Stimulated activated naive CD8-positive, alpha-beta T cell treated with anti-CD3 and anti-CD28 coated beads, Interleukin-15, Interleukin-2, amounts not matched to agents 100 ng/mL and 50 ng/mL, for 24 hours (primary cell): ENCODE measurements at regions not wholly inside any gene's neighbourhood (a gene's known extent, or its start where the extent isn't known, plus 50 kb on each side); places are given as distances from the start of the nearest gene placed in this dataset.
"Not testable (repeated sequence)": the region's sequence is repeated elsewhere in the genome, so short reads cannot be mapped to it uniquely, and the experiment has no call there.

Source experiments
- H3K27ac Mint-ChIP-seq: one replicate; pipeline ENCODE4 v1.8.0; 2021; ENCODE audit warnings: mild to moderate bottlenecking, mixed read lengths
- H3K27me3 Mint-ChIP-seq: one replicate; pipeline ENCODE4 v1.8.0; 2021; ENCODE audit warnings: mixed read lengths
- H3K36me3 Mint-ChIP-seq: one replicate; pipeline ENCODE4 v1.8.0; 2021; ENCODE audit warnings: low read depth, mixed read lengths
- H3K4me1 Mint-ChIP-seq: one replicate; pipeline ENCODE4 v1.8.0; 2021; ENCODE audit warnings: low read depth, mixed read lengths
- H3K4me3 Mint-ChIP-seq: one replicate; pipeline ENCODE4 v1.8.0; 2021; ENCODE audit warnings: mild to moderate bottlenecking, mixed read lengths
- H3K9me3 Mint-ChIP-seq: one replicate; pipeline ENCODE4 v1.8.0; 2021; ENCODE audit warnings: mixed read lengths

DNA sequence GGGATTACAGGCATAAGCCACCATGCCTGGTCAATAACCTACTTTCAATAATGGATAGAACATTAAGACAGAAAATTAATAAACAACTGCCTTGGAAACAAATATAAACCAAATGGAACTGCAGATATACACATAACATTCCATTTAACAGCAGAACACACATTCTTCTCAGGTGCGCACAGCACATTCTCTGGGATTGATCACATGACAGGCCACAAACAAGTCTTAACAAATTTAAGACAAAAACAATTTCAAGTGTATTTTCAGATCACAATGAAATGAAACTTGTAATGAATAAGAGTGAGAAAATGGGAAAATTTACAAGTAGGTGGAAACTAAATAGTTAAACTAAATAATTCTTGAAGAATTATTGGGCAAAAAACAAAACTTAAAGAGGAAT lies 167.9 kb downstream of the TBX18 start:
- Mint-ChIP-seq H3K27ac (no peak overlapping the region), H3K9me3 (peaks cover 4% of the 10 kb centered on the region), H3K4me3 (no peak overlapping the region), H3K36me3 (no peaks in the 10 kb centered on the region), H3K27me3 (no peaks in the 10 kb centered on the region), H3K4me1 (no peaks in the 10 kb centered on the region)

DNA sequence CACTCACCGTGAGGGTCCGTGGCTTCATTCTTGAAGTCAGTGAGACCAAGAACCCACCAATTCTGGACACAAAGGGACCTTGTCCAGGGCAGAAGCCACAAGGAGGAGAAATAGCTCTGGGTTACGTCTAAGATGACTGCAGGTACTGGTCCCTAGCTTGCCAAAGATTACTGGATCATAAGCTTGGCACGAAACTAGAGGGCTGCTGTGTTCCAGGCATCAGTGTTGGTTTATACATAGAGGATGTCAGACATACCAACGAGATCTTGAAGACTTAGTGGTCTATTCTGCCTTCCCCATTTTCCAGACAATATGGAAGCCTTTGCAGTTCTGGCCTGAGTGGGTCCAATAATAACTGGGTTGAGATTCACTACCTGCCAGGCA lies 175.7 kb downstream of the TBX18 start:
- Mint-ChIP-seq H3K9me3 (no peaks in the 10 kb centered on the region), H3K36me3 (no peaks in the 10 kb centered on the region), H3K27ac (no peak overlapping the region), H3K4me3 (peak overlapping the region; percentile 60), H3K27me3 (no peaks in the 10 kb centered on the region), H3K4me1 (peaks cover 5% of the 10 kb centered on the region)

DNA sequence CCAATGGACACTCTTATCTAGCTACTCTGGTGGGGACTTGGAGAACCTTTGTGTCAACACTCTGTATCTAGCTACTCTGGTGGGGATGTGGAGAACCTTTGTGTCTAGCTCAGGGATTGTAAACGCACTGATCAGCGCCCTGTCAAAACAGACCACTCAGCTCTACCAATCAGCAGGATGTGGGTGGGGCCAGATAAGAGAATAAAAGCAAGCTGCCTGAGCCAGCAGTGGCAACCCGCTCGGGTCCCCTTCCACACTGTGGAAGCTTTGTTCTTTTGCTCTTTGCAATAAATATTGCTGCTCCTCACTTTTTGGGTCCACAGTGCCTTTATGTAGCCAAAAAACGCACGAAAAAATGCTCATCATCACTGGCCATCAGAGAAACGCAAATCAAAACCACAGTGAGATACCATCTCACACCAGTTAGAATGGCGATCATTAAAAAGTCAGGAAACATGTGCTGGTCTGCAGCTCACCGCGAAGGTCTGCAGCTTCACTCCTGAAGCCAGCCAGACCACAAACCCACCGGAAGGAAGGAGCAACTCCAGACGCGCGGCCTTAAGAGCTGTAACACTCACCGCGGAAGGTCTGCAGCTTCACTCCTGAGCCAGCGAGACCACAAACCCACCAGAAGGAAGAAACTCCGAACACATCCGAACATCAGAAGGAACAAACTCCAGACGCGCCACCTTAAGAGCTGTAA lies 176.3 kb downstream of the TBX18 start:
- H3K9me3 Mint-ChIP-seq, H3K4me1 Mint-ChIP-seq, H3K27ac Mint-ChIP-seq, H3K36me3 Mint-ChIP-seq, H3K27me3 Mint-ChIP-seq: not testable (repeated sequence)
- peak overlapping the region; percentile 60 for H3K4me3 Mint-ChIP-seq

DNA sequence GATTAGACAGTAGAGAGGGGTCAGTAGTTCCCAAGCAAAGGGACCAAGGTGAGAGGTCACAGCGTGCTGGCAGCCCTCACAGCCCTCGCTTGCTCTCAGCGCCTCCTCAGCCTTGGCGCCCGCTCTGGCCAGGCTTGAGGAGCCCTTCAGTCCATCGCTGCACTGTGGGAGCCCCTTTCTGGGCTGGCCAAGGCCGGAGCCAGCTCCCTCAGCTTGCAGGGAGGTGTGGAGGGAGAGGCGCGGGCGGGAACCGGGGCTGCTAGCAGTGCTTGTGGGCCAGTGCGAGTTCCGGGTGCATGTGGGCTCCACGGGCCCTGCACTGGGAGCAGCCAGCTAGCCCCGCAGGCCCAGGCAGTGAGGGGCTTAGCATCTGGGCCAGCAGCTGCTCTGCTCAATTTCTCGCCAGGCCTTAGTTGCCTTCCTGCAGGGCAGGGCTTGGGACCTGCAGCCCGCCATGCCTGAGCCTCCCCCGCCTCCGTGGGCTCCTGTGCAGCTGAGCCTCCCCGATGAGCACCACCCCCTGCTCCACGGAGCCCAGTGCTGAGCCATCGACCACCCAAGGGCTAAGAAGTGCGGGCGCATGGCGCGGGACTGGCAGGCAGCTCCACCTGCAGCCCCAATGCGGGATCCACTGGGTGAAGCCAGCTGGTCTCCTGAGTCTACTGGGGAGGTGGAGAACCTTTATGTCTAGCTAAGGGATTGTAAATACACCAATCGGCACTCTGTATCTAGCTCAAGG lies 177.0 kb downstream of the TBX18 start:
- H3K36me3 Mint-ChIP-seq, H3K4me1 Mint-ChIP-seq, H3K9me3 Mint-ChIP-seq, H3K27ac Mint-ChIP-seq, H3K4me3 Mint-ChIP-seq, H3K27me3 Mint-ChIP-seq: not testable (repeated sequence)

DNA sequence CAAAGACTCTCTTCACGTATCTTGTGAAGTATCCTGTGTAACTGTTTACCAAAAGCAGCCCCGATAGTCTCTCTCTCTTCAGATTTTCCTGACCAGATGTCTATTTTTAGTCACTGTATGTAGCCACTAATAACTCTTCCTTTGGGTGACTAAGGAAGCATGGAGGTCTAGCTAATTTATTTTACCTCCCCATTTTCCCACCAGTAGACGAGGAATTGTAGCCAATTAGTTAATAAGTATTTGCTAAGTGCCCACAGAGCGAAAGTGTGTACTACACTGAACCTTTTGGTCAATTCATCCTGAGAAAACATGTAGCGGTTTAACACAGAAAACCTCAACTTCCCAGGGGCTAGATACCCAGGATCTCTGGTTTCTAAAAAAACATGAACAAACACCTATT lies 180.6 kb downstream of the TBX18 start:
- Mint-ChIP-seq H3K27ac (no peak overlapping the region), H3K36me3 (no peaks in the 10 kb centered on the region), H3K9me3 (peaks cover 6% of the 10 kb centered on the region), H3K4me3 (no peak overlapping the region), H3K27me3 (no peaks in the 10 kb centered on the region), H3K4me1 (peaks cover 10% of the 10 kb centered on the region)

DNA sequence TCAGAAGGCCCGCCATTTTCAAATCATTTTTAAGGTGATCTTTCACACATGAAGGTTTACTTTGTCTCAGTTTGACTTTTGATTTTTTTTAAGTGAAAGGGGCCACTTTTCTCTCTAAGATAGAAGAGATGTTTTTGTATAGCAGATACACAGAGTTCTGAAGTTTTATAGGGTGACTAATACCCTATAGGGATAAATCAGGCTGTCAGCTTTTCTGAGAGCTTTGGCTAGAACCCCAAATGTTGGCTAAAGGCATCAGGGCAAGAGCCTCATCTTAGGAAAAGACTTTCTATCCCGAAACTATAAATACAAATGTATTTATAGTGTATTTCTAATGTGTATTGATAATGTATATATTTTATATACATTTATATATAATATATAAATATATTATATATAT lies 181.4 kb downstream of the TBX18 start:
- Mint-ChIP-seq H3K27me3 (no peaks in the 10 kb centered on the region), H3K27ac (no peak overlapping the region), H3K36me3 (no peaks in the 10 kb centered on the region), H3K4me1 (peaks cover 5% of the 10 kb centered on the region), H3K9me3 (peaks cover 6% of the 10 kb centered on the region), H3K4me3 (no peak overlapping the region)

DNA sequence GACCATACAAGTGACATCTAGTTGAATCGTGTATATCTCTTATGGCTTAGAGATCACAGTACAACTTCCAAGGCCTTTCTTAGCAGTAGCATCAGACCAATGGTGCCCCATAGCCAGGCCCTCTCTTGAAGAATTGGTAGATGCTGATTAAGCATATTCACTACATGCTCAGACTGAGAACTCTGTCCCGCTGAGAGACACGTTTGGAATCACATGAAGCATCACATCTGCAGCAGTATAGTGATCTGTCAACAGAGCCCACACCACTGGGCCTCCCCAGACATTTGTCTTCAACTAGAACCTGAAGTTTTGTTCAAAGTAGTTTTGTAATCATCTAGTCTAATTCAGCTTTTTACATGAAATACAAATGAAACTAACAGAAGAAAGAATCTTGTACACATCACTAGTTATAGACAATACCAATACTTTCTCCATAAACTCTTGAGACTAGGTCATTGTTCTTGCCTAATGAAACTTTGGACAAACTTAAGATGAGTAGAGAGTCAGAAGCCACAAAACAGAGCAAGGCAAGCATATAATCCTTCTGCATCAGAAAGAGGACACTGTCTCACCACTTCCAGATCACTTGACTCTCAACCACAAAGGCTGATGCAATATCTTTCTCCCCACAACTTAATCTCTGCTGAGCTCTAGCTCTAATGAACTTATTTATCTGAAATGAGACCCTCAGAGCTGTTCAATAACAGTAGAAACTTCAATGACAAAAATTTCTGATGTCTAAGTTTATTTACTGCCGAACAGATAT lies 182.7 kb downstream of the TBX18 start:
- Mint-ChIP-seq H3K36me3 (no peaks in the 10 kb centered on the region), H3K27ac (no peak overlapping the region), H3K27me3 (no peaks in the 10 kb centered on the region), H3K9me3 (peaks cover 6% of the 10 kb centered on the region), H3K4me3 (no peak overlapping the region), H3K4me1 (peaks cover 5% of the 10 kb centered on the region)

DNA sequence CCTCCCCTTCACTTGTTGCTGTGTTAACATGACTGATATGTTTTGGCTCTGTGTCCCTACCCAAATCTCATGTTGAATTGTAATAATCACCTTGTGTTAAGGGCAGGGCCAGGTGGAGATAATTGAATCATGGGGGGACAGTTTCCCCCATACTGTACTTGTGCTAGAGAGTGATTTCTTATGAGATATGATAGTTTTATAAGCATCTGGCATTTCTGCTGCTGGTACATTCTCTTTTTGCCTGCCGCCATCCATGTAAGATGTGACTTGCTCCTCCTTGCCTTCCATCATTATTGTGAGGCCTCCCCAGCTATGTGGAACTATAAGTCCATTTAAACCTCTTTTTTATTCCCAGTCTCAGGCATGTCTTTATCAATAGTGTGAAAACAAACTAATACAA lies 185.0 kb downstream of the TBX18 start:
- Mint-ChIP-seq H3K36me3 (no peaks in the 10 kb centered on the region), H3K4me1 (peaks cover 5% of the 10 kb centered on the region), H3K9me3 (peaks cover 6% of the 10 kb centered on the region), H3K4me3 (no peak overlapping the region), H3K27me3 (no peaks in the 10 kb centered on the region), H3K27ac (no peak overlapping the region)

DNA sequence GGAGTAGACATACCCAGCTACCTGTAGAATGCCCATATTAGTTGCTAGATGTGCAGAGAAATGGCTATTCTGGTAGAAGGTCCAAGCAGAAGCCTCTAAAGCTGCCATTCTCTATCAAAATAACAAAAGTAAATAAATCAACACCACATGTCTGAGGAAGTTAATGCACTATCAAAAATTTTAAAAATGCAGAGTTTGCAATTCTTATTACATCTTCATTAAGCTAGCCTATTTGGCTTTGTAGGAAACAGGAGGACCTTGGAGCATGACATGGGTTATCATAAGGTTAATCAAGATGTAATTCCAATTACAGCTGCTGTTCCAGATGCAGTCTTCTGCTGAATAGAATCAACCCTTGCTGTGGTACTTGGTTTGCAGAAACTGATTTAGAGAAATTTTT lies 188.4 kb downstream of the TBX18 start:
- H3K4me1 Mint-ChIP-seq, result no peaks in the 10 kb centered on the region
- no peak overlapping the region for H3K27ac Mint-ChIP-seq
- no peaks in the 10 kb centered on the region for H3K36me3 Mint-ChIP-seq
- no peaks in the 10 kb centered on the region for H3K27me3 Mint-ChIP-seq
- H3K4me3 Mint-ChIP-seq, result no peak overlapping the region
- H3K9me3 Mint-ChIP-seq, result peaks cover 6% of the 10 kb centered on the region

DNA sequence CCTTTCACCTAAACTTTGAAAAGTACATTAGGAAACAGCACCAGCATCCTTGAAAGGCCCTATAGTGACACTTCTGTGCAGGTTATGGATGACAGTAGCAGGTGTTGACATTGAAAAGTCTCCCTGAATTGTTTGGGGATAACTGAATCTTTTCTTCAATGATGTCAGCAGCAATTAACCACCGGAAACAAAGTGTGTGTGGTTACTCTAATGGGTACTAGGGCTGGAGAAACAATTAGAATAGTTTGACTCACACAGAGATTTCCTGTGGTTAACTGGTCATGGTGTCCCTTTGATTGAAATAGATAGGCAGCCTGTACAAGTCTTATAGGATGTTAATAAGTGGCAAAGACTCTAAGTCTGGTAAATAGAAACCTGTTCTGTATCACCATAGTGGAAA lies 189.1 kb downstream of the TBX18 start:
- no peaks in the 10 kb centered on the region for H3K4me1 Mint-ChIP-seq
- H3K4me3 Mint-ChIP-seq, result no peak overlapping the region

DNA sequence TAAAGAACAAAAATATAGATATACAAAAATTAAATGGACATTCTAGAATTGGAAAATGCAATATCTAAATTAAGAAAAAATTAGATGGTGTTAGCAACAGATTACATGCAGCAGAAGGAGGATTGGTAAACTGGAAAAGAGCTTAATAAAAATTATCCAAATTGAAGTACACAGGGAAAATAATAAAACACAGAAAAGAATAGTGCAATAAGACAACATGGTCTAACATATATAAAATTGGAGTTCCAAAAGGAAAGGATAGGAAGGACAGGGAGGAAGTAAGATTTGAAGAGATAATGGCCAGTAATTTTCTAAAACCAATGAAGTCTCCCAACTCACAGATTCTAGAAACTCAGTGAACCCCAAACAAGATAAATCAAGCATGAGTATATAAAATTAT lies 194.5 kb downstream of the TBX18 start:
- peaks cover 7% of the 10 kb centered on the region for H3K9me3 Mint-ChIP-seq
- H3K27ac Mint-ChIP-seq, result no peak overlapping the region
- no peak overlapping the region for H3K4me3 Mint-ChIP-seq
- no peaks in the 10 kb centered on the region for H3K4me1 Mint-ChIP-seq
- H3K36me3 Mint-ChIP-seq, result no peaks in the 10 kb centered on the region
- no peaks in the 10 kb centered on the region for H3K27me3 Mint-ChIP-seq

More for the DNA sequence above, 189.1 kb downstream of the TBX18 start:
- Mint-ChIP-seq H3K27me3 (no peaks in the 10 kb centered on the region), H3K9me3 (peaks cover 6% of the 10 kb centered on the region), H3K36me3 (no peaks in the 10 kb centered on the region), H3K27ac (no peak overlapping the region)

DNA sequence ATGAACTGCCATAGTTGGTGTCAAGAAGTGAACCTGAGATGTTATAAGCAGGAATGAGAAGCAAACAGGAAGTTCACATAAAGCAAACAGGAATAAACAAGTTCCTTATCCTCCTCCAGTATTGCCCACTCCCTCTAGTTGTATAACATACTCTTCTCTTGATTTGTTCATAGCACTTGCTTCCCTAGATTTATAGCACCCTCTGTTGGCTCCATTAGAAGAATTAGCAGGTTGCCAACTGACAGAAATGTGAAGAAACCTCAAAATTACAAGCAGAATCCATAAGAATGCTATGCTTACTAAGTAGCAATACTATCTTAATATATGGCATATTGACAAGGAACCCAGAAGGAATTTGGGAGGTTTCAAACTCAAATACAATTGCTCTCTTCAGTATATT lies 195.4 kb downstream of the TBX18 start:
- Mint-ChIP-seq H3K4me1 (no peaks in the 10 kb centered on the region), H3K36me3 (no peaks in the 10 kb centered on the region), H3K9me3 (peaks cover 10% of the 10 kb centered on the region), H3K27ac (no peak overlapping the region), H3K4me3 (no peak overlapping the region), H3K27me3 (no peaks in the 10 kb centered on the region)

DNA sequence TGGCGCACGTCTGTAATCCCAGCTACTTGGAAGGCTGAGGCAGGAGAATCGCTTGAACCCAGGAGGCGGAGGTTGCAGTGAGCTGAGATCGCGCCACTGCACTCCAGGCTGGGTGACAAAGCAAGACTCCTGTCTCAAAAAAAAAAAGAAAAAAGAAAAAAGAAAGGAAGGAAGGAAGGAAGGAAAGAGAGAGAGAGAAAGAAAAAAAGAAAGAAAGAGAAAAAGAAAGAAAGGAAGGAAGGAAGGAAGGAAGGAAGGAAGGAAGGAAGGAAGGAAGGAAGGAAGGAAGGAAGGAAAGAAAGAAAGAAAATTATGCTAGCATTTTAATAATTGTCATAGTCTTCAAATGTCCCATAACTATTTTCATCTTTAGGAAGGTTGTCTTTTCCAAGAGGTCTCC lies 198.7 kb downstream of the TBX18 start:
- H3K4me3 Mint-ChIP-seq, H3K27me3 Mint-ChIP-seq, H3K4me1 Mint-ChIP-seq, H3K36me3 Mint-ChIP-seq, H3K27ac Mint-ChIP-seq: not testable (repeated sequence)
- peaks cover 10% of the 10 kb centered on the region for H3K9me3 Mint-ChIP-seq

DNA sequence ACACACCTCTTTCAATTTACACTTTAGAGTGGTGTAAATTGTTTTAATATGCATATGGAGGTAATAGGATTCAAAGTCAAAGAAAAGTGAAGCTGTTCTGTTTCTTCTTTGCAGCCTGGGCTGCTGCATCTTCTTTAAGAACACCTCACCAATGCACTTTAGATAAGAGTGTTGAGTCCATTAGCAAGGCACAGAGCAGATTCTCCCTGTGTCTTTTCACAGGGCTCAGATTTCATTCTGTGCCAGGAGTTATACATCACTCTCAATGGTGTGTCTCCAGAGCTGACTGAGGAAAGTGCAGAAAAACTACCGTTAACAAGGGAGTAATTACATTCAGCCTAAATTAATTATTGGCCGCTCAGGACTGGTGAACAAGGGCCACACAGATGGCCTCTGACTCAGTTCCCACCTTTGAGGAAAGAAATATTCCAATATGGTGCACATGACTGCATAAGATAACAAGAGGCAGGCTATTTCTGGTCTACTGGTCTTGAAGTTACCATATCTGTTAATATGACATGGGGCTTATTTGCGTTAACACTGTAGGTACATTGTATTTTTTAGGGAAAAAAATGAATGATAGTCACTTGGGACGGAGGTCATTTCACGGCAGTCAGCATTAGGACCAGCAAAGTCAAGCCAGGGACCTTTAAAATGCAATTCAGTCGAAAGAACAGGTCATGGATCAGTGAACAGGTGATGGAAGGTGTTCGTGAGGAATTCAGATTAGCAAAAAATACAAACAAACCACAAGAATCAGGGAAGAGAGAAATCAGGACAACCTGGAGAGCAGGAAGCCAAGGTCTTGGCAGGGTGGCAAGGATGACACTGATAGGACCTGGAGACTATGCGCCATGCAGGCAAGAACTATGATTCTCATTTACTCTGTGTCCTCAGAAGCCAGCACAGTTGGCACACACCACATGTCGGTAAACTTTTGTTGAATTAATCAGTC lies 203.7 kb downstream of the TBX18 start:
- Mint-ChIP-seq H3K36me3 (no peaks in the 10 kb centered on the region), H3K4me3 (no peak overlapping the region), H3K27ac (no peak overlapping the region), H3K27me3 (no peaks in the 10 kb centered on the region), H3K9me3 (peaks cover 9% of the 10 kb centered on the region), H3K4me1 (no peaks in the 10 kb centered on the region)
